Left renal cortex interstitium (tissue), 4 donors: ENCODE measurements at regions not wholly inside any gene's neighbourhood (a gene's known extent, or its start where the extent isn't known, plus 50 kb on each side); places are given as distances from the start of the nearest gene placed in this dataset.

ENCODE experiments used
- DNase-seq, 4 donors: peaks; one replicate each; pipeline ENCODE4 v3.0.0-alpha.2; 2013; ENCODE audit warnings: low read depth in 4 of 4, low spot score in 2 of 4, missing footprints in 1 of 4

DNA sequence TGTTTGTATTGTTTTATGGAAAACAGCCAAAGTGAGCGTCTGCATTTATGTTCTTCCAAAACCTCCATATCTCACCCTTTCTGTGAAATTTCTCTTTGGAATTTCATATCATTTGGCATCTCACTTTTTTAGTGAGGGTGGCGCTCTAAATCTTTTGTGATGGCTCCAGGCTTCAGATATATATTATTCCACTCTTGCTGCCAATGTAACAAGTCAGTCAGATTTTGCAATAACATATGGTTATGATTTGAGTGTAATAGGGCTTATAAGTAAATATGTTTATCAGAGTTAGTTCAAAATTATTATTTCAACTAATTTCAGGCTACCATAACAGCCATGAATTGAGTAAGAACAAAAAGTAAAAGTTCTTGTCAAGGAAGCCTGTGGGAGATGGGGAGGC is 314.7 kb downstream of the PDGFC start:
- DNase-seq: no peak

GRCh38 chr4:156654410-156654809 is 317.2 kb downstream of the PDGFC start:
- DNase-seq: no peak

- peak in 2 of 4 donors; percentile 25 to 34 for DNase-seq
These were observed 327.8 kb downstream of the PDGFC start for GRCh38 chr4:156643826-156644225.

DNA sequence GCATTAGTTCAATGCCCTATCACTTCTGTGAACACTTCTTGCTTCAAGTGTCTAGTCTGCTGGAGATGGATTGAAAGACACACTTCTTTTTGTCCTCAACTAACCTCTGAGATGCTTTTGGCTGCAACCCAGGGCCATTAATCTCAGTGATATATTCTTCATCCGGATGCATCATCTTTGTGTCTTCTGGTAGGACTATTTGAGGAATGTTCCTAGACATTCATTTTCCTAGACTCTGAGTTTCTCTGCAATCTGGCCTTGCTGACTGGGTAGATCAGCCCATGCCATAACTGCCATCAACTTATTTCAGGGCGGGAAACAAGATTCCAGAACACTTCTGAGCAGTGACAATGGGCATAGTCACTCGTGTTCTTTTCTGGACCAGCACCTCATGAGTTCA is 329.4 kb downstream of the PDGFC start:
- DNase-seq: no peak

GRCh38 chr4:156638925-156639605 is 332.5 kb downstream of the PDGFC start:
- DNase-seq: no peak

GRCh38 chr4:156638334-156638733 is 333.3 kb downstream of the PDGFC start:
- no peak for DNase-seq

- DNase-seq: no peak
These were observed 335.2 kb downstream of the PDGFC start for GRCh38 chr4:156636381-156636780.

DNA sequence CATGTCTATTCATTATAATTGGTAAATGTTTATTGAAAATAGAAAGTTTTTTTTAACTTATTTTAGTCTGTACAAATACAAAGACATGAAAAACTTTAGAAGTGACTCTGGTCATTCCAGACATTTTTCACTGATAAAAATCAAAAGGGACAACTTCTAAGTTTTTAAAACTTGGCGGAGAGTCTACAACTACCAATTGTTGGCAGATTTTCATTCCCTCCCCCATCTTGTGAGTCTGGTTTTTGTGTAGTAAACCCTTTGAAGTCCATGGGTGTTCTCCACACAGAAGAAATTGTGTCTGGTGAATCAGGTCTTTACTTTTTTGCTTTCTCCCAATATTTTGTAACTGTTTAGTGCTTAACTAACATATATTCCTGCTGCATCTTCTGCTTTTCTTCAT is 336.5 kb downstream of the PDGFC start:
- DNase-seq: no peak

GRCh38 chr4:156634612-156635011 is 337.0 kb downstream of the PDGFC start:
- DNase-seq: no peak

GRCh38 chr4:156633847-156634246 is 337.8 kb downstream of the PDGFC start:
- no peak for DNase-seq

DNA sequence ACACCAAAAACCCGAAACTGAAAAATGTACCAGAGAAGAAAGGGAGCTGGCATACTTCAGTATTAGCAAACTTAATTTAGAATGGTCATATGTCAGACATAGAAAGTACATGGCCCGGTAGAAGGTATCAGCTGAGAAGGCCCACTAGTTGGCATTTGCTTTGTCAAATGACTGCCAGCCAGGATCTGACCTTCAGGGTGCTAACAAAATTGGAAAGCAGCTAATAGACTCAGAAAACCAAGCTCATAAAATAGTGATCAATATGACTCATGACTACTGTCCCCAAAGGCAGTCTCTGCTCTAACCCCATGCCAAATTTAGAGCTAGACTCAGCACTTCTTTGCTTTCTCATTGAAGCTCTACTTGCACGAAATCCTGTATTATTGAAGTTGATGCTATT is 342.7 kb downstream of the PDGFC start:
- no peak for DNase-seq

- DNase-seq: no peak
These were observed 348.2 kb downstream of the PDGFC start for GRCh38 chr4:156623376-156623775.

DNA sequence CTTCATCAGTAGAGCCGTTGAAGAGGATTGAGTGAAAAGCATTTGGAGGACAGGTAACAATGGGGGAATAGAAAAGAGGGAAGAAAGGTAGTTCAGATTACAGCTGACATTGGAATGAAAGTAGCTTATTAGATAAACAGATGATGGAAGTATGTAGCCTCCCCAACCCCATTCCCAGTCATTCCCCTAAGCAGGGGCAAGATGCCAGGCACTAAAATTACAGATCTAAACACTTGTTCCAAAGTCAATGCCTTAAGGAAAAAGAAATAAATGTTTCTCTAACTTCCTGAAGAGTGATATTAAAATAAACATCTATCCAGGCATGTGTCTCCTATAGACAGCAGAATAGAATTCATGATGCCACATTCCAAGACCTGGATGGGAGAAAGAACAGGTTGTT is 350.8 kb downstream of the PDGFC start:
- no peak for DNase-seq

GRCh38 chr4:156619154-156619934 is 352.3 kb downstream of the PDGFC start:
- no peak for DNase-seq

GRCh38 chr4:156615066-156615531 is 356.5 kb downstream of the PDGFC start:
- DNase-seq: peak in 1 of 4 donors; percentile 15

GRCh38 chr4:156614536-156614935 is 357.1 kb downstream of the PDGFC start:
- no peak for DNase-seq

- no peak for DNase-seq
These were observed 362.2 kb downstream of the PDGFC start for GRCh38 chr4:156609421-156609820.

GRCh38 chr4:156608651-156609050 is 362.9 kb downstream of the PDGFC start:
- DNase-seq: no peak

DNA sequence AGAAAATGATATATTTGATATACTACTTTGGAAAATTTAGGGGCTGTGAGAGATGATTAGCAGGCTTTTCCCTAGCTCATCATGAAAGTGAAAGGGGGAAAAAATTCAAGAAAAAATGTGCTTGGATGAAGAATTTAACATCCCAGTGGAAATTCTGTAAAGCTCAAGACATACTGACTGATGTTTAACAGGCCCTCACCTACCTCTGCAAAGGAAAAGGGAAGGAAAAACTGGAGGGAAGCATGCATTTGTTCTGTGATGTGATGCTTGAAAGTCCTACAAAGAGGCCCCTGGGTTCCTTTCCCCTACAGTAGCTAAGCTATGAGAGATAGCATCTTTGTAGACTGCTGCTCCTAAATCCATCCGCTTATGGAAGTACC is 364.1 kb downstream of the PDGFC start:
- no peak for DNase-seq

DNA sequence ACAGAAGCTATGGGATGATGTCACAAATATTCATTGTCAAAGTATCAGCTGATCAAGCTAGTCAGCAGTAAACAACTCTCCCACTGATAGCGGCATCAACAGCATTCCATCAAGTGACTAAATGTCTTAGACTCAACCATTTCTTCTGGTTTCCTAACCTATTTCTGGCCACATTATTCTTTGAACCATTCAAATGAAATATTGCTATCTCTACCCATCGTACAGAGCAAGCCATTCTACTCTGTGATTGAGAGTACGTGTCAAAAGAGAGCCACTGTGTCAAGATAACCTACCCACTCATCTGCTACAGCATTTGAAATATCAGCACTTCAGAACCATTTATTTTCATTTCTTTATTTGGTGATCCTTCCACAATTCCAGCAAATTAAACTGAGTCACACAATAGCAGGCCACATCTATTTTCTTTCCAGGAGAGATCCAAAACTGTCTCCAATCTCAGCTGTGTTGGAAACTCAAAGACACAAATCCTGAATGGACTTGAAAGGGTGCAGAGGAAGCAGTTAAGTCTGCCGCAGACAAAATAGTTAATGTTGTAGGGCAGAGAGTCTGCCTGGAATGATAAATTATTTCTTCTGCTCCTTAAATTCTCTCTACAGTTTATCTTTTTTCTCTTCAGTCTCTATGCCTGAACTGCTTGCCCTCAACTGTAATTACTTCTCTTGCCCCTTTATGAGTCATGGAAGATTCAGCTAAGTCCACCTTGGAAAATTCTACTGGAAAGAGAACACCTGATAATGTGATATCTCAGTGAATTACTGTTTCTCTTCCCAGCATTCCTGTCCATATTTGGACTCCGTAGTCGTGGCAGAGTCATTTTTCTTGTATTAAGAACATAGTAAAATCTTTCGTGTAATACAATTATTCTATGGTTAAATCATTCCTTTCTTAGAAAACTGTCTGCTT is 364.8 kb downstream of the PDGFC start:
- DNase-seq: no peak

GRCh38 chr4:156598138-156598681 is 373.4 kb downstream of the PDGFC start:
- no peak for DNase-seq
